IPS-NIHi11 (cell line): ENCODE measurements at regions not wholly inside any gene's neighbourhood (a gene's known extent, or its start where the extent isn't known, plus 50 kb on each side); places are given as distances from the start of the nearest gene placed in this dataset.

Experiments
- DNase-seq: peaks from one replicate; pipeline ENCODE4 v3.0.0; 2012; ENCODE audit warnings: mixed read lengths, low spot score

DNA sequence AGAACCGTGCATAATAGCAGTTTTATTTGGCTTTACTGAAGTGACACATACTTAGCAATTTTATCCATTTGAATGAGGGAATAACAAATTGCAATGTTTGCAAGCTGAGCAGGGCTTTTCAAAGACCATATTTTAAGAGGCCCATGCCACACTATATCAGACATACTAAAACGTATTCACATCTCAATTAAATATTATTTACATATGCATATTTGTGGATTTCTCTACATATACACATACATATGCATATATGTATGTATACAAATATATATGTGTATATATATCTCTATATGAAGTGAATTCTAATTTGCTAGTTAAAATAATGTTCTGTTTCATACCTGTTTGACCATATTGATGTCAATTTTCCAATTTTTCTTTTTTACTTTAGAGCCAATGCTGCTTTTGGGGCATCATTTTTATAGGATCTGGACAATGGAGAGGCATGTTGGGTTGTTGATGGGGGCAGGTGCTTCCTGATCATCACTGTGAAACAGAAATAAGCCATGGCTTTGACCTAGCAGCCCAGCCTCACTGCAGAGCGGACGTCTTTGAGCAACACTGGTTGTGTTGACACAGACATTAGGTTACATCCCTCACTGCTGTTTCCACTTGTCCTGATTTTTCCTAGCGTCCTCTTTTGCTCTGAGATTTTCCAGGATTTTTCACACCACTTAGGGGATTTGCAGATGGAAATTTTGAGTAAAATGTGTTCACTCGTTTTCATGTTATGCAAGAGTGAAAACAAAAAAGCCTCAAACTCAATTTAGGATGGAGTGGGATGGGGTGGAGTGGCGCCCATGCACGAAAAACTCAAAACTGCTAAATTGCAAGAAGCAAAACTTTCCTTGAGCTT, 56.9 kb downstream of the RDH14 start:
- DNase-seq: no peak

DNA sequence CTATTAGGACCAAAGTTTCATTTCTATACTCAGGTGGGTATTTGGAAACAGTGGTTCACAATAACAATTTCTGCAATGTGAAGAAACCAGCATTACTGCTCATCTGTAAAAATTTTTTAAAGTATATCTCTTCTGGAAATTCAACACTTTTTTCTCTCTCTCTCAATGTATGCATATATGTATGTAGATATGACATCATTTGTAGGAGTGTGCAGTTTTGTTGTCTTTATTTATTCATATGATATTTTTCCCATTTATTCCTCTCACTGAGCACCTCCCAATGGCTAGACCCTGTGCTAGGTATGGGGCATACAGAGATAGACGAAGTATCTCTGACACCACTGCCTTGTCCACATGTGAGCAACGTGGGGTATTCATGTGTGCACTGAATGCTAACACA, 58.3 kb downstream of the RDH14 start:
- no peak for DNase-seq

DNA sequence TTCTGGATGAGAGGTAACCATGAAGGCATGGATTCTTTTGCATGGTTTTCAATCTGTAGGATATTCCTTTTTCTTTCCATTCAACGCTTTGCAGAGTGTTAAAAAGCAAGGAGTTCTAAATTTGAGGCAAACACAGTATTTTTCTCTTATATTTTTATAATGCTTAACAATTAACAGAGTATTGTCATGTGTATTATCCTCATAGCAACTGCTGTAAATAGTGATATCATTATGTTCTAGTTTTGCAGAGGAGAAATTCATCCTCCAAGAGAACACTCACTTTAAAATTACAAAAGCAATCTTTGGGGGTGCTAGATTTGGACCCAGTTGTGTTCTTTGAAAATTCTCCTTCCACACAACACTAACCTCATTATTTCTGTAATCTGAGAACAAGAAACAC, 58.7 kb downstream of the RDH14 start:
- no peak for DNase-seq

DNA sequence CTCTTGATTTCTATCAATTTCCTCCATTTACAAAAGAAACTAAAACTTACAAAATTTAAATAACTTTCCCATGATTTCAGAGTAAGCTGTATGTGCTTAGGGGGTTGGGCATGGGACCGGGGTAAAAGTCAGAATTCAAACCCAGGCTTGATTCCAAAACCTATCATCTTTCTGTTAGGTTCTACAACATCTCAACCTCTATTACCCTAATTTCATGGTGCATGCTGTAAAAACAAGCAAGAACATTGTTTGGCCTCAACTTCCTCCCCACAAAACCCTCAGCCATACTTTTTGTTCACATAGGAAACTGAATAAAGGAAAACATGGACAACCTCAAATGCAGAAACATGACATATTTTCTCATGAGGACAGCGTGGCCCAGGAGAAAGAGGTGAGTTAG, 59.3 kb downstream of the RDH14 start:
- DNase-seq: no peak

DNA sequence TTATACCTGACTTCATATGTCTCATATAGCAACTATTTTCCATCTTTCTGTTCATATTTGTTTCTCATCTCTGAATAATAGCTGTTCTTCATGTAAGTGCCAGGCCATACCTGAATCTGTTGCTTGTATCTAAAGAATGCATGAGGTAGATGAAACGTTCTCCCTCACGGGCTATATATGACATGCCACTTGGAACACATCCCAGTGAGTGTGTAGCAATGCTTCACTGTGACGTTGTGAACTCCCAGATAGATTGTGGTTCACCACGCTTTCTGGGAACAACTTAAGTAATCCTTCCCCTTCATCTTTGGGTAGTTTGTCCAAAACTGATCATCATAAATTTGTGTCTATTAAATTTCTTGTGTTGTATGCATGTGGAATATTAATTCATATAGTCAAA, 60.1 kb downstream of the RDH14 start:
- no peak for DNase-seq

DNA sequence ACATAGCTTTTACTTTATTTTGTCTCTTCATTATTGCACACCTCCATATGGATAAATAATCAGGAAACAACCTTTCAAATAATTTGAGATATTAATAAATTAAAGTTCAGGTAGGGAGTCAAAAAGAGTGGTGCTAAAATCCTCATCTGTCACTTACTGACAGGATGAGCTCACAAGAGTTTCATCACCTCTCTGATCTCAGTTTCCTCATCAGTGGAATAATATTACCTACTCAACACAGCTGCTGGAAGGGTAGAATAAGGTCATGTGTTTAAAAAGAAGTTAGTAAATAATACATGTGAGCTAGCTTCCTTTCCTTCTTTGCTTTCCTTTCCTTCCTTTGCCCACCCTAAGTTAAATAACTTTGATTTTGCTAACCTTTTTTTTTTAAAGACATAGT, 61.9 kb downstream of the RDH14 start:
- no peak for DNase-seq

DNA sequence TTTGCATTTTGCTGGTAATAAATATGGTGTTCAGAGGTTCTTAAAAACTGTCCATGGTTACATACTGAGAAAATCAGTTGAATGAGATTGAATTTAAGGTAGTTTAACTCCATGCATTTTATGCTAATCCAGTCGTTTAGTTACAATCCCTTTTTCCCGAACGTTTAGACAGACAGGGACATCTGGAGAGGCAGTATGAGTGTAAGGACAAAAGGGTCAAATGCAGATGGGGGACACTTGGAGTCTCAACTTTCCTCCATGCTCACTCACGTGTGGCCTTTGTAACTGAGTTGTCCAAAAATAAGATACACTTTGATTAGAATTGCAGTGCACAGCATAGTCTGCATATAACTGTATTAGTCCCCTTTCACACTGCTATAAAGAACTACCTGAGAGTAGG, 63.9 kb downstream of the RDH14 start:
- no peak for DNase-seq

DNA sequence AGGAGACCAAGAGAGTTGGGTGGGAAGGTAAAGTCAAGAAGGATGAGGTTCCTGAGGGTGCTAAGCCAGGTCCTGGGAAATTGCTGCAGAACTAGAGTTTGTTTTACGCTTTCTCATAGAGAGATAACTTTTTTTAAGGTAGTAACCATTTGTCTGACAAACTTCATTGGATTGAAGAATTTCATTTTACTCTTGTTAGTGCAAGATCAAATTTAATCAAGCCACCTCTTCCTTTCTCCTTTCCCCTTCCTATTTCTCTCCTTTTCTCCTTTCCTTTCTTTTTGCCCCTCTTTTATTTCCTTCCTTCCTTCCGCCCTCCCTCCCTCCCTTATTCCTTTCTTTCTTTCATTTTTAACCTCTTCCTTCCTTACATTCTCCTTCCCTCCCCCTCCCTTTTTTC, 65.4 kb downstream of the RDH14 start:
- no peak for DNase-seq

DNA sequence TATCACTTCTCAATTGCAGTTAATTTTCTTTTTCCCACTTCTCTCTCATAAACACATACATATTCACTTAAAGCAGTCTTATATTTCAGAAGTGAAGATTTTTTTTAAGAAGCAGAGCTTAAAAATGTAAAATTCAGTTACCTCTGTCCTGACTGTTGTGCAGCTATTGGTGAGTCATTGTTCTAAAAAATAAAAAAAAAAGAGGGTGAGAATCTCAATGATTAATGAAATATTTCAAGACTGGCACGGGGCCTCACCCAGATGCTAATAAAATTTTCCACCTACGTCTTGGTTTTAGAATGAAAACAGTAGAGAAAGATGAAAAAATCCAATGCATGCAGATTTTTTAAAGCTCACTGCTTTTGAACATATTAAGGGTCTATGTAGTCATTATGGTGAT, 67.7 kb downstream of the RDH14 start:
- no peak for DNase-seq

DNA sequence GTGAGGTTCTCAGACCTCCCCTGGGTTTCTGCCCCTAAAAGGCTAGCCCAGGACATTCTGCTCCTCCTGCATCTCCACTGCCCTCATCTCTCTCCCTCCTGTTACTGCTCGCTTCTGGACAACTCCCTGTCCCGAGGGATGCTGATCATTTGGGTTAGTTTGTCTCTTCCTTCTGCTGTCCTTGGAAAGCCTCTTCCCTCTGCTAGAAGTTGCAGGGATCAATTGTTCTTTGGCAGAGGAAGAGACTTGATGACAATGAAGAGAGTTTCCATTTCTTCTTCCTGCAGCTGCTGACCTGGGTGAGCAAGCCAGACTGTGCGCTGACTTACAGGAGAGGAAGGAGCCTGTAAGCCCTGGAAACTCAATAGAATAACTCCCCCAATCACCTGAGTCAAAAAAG, 68.9 kb downstream of the RDH14 start:
- DNase-seq: no peak

DNA sequence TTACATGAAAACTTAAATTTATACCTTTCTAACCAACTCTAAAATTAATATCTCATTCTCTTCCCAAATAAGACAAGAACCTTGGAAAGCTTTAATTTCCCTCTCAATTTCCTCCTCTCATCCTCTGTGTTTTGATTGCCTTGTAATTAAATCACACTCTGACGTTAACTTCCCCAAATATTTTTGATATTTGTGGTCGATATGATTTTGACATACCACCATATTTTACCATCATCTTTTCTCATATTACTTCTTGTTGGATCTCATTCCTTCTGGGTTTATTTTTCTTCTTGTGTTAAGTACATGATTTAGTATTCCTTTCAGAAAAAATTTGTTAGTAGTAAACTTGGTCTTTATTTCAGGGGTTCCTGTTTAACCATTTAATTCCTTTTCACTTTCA, 69.6 kb downstream of the RDH14 start:
- no peak for DNase-seq

DNA sequence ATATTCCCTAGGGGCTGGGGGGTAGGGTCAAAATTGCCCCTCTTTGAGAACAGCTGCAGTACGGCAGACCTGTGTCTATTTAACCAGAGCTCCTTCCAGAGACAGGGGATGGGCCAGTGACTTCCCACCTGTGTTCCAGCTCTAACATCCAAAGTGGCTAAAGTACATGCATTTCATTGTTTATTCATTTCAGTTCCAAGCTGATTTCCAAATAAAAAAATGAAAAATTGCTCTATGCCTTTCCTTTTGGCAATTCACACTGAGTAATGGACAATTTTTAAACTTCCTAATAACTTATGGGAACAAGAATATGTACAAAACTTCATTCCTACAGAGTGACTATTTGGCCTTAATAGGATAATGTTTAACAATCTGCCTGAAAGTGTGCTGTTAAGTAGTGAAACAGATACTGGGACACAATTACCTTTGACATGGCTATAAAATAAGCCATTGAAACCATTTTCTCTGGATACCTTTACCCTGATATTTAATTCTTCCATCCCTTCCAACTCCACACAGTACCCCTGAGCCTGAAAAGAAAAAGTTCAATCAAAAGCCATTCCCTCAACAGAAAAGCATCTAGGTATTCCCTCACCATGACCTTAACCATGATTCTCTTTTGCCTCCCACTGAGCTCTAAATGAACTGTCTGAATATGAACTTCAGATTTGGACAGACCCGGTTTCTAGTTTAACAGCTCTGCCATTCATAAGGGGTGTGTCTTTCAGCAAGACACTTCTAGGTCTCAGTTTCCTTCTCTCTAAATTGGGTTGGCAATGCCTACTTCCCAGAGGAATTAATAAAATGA, 73.1 kb downstream of the RDH14 start:
- no peak for DNase-seq

DNA sequence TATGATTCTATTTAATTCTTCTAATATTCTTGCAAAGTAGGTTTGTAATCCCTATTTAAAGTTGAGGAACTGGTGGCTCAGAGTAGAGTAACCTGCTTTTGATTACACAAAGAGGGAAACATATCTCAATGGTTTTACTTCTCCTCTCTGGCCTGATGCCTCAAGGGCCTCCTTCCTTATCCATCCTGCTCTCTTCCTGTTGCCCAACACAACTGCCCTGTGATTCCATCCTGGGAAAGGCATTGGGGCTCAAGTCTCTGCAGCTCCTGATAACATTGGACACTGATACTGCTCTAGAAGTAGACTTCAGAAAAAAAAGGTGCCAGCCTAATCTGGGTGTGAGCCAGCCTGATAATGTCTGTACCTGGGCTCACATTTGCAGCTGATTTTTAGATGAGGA, 75.8 kb downstream of the RDH14 start:
- DNase-seq: no peak

DNA sequence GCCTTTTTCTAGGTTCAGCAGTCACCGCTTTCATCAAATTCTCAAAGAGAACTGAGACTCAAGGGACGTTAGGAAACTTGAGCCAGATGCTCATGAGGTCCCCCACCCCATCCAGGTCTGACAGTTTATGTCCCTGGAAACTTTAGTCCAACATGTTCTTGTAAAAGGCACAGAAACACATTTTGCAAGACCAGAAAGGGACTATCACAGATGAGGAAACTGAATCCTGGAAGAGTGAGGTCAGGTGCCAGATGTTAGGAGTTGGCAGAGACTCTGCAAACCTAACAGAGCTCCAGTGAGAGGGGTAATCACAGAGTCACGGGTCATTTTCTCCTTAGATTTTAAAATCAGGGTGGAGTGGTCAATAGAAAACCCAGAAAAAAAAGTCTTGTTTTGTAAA, 76.6 kb downstream of the RDH14 start:
- DNase-seq: no peak

DNA sequence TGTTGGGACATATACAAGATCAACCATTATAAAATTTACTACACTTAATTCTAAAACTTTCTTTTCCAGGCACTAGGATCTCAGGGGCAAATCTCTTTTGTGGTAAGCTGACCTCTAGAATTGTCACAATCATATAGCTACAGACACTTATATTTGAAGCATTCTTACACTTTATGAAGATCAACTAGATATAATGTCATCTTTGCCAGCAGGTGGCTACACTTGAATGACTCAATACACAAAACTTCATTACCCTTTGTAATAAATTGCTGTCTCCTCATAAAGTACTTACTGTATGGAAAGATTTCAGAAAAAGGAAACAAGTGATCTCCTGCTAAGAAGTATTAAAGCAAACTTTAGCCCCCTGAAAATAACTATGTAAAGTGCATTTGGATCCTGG, 77.8 kb downstream of the RDH14 start:
- DNase-seq: no peak

DNA sequence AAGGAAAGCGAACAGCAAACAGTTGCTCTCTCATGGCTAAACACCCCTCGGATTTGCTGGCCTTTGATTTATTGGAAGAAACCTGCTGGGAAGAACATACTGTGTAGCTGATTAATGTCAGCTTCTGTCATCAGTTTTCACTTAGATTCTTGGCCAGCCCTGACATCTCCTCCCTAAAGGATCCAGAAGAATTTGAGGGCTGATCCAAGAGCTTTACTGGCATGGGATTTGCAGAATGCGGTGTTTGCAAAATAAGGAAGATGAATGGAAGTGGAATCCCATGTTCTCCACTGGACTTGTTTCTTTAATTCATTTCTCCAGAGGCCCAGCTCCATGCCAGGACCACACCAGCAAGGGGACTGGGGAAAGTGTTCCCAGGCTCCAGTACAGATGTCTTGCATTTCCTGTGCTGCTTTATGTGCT, 80.5 kb downstream of the RDH14 start:
- no peak for DNase-seq

DNA sequence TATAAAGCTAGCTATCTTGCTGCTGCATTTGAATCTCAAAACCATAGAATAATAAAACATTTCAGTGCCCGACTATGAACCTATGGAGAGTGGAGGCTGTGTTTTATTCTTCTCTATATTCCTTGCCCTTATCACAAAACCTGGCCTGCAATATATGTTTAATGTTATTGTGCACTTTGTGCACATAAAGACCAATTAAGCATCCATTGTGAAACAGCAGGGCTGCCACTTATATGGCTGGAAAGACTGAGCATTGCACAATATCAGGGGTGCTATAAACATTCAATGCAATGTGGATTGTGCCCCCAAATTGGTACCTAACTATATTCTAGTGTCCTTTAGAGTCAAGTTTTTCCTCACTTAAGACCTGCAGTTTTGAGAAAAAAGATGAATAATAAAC, 83.2 kb downstream of the RDH14 start:
- DNase-seq: no peak

DNA sequence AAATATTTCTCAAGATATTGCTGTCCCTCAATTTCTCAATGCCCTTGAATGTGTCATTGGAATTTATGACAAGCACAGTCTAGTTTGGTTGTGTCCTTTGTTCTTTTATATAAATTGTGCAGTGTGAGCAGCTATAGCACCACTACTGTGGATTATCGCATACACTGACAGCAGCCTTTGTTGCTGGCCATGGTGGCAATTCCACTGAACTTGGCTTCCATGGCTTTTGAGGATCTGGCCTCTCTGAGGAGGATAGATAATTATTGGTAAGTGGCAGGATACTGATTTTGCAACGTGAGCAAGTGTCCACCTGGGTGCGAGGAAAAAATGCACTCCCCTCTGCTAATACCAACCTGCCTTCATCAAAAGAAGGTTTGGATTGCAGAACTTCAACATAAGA, 84.0 kb downstream of the RDH14 start:
- DNase-seq: no peak

DNA sequence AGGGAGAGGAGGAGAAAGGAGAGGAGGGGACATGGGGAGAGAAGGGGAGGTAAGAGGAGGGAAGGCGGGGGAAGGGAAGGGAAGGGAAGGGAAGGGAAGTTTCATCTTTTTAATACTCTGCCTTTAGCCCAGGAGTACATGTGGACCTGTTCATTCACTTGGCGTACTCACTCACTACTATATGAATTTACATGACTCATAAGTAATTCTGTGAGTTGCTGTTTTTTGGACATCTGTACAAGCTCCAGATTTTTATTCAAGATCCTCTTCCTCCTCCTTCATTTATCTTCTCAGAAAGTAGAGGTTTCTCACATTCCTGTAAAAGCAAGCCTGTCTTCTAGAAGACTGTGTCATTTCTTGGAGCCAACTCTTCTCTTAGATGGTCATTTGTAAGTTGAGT, 84.6 kb downstream of the RDH14 start:
- no peak for DNase-seq

DNA sequence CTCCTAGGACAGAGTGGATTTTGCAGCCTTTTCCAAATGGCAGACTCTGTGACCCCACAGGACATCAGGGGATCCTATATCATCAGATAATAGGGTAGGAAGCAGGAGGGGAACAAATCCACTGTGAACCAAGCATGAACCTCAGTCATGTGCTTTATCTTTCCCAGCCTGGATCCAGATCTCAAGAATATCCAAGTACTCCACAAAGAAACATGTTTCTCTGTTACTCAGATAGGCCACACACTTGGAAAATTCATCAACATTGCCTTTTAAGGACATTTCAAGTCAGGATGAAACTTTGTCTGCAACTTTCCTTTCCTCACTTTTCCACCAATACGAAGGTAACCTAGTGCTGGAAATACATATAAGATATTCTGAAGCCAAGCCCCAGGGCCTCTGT, 85.8 kb downstream of the RDH14 start:
- DNase-seq: no peak

DNA sequence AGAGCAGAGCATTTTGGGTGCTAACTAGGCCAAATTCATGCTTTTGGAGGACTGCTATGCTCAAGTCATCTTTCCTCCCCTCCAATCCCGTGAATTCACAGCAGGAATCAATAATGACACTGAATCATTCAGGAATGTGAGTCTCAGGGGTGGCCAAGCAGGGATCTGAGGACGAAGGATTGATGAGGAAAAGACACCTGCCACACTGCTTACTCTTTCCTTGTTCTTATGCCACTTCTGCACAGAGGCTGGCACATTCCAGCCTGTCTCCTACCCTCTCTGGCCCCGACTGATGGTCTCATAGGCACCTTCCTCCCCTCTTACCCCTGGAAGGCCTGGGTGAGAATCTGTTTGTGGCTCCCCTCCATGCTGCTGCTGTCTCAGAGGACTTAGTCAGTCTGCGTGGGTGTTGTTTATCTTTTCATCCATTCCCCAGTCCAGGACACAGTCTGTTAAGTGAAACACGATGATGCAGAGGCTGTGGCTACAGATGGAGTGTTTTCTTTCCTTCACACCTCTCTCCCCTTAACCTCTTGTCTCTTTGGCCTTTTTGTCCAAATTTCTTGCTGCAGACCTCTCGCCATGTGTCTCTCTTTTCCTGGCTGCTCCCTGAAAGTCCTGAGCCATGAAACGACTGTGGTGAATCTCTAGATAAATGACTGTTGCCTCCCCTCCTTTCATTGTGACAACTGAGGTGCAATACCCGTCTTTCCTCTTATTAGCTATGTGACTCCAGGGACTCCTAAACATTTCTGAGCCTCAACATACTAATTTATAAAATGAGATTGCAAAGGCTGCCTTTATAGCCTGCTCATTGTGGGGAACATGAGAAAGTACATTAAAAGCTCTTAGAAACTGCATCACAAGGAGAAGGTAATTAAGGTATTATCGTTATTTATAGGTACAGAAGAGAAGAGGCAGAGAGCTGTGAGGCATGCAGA, 86.9 kb downstream of the RDH14 start:
- peak; percentile 13 for DNase-seq

DNA sequence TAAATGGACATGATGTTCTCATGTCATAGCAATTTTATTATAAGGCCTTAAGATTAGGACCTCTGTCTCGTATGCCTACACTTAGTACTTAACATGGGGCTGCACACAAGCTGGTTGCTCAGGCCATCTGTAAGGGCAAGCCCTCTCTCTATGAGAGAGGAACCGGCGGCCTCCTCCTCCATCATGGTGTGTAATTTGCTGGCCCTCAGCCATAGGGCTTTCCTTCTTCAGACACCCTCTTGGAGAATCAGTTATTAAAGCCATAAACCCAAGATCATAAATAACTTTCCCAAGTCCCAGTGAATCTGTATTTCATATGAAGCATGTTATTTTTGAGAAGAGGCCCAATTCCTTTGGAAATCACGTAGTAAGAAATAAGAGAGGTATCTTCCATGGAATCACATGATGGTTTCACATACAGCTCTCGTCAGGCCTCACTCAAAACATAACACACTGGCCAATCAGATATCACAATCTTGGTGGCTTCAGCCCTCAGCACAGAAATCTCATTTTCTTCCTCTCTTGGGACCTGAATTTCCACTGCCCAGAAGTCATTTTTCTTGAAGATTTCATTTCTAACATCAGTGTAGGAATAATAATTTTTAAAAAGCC, 92.6 kb downstream of the RDH14 start:
- DNase-seq: no peak
